Keratinocyte (primary cell): ENCODE measurements at regions not wholly inside any gene's neighbourhood (a gene's known extent, or its start where the extent isn't known, plus 50 kb on each side); places are given as distances from the start of the nearest gene placed in this dataset.

Experiments
- DNase-seq: peaks from one replicate; pipeline ENCODE4 v3.0.0-alpha.2; 2011; ENCODE audit warnings: low read depth, missing footprints, low spot score
- FAIRE-seq: peaks from 2 replicates; lab custom pipeline; 2011; peaks lifted over from hg19 to GRCh38; lab: Jason Lieb, UNC
- H2AFZ ChIP-seq: 2 replicates; pipeline ENCODE4 v1.6.0; 2012; ENCODE audit warnings: low read length, control low read depth, inconsistent platforms; ENCODE audit not compliant: control insufficient read depth
- H3K27ac ChIP-seq: 2 replicates; pipeline ENCODE4 v1.5.1; 2011; ENCODE audit warnings: low read length; ENCODE audit not compliant: control insufficient read depth, insufficient read depth
- H3K27me3 ChIP-seq: 3 replicates; pipeline ENCODE4 v1.6.0; 2011; ENCODE audit warnings: low read length; ENCODE audit not compliant: control insufficient read depth, insufficient read depth; ENCODE audit errors: extremely low read depth
- H3K36me3 ChIP-seq, 2 experiments: 2 replicates in 1 of 2; 3 replicates in 1 of 2; pipeline ENCODE4 v1.5.1; 2011; ENCODE audit warnings: low read length in 2 of 2, mild to moderate bottlenecking in 1 of 2; ENCODE audit not compliant: control insufficient read depth in 2 of 2, insufficient read depth in 2 of 2; ENCODE audit errors: extremely low read depth in 1 of 2
- H3K4me1 ChIP-seq: 3 replicates; pipeline ENCODE4 v1.5.1; 2011; ENCODE audit warnings: low read length; ENCODE audit not compliant: control insufficient read depth, insufficient read depth; ENCODE audit errors: extremely low read depth
- H3K4me2 ChIP-seq: 3 replicates; pipeline ENCODE4 v1.6.0; 2011; ENCODE audit warnings: low read depth, low read length; ENCODE audit not compliant: control insufficient read depth, insufficient read depth; ENCODE audit errors: extremely low read depth
- H3K4me3 ChIP-seq, 3 experiments: fragments of 200-600 bp in 1 of 3; sonication (generic) in 1 of 3; 2 replicates in 2 of 3; 3 replicates in 1 of 3; pipeline ENCODE4 v1.5.1; 2011 to 2016; ENCODE audit warnings: low read length in 3 of 3, mild to moderate bottlenecking in 3 of 3, control low read depth in 2 of 3, inconsistent platforms in 1 of 3, low read depth in 1 of 3, mixed read lengths in 1 of 3, mixed run types in 1 of 3, moderate library complexity in 1 of 3; ENCODE audit not compliant: control insufficient read depth in 2 of 3, insufficient read depth in 2 of 3; ENCODE audit errors: extremely low read depth in 1 of 3
- H3K79me2 ChIP-seq: 2 replicates; pipeline ENCODE4 v1.6.0; 2012; ENCODE audit warnings: low read length; ENCODE audit not compliant: control insufficient read depth, insufficient read depth
- H3K9ac ChIP-seq: 3 replicates; pipeline ENCODE4 v1.6.0; 2011; ENCODE audit warnings: low read length; ENCODE audit not compliant: control insufficient read depth, insufficient read depth; ENCODE audit errors: extremely low read depth
- H3K9me1 ChIP-seq: 3 replicates; pipeline ENCODE4 v1.6.0; 2011; ENCODE audit warnings: low read length; ENCODE audit not compliant: control insufficient read depth, insufficient read depth; ENCODE audit errors: extremely low read depth
- H3K9me3 ChIP-seq: 2 replicates; pipeline ENCODE4 v1.5.1; 2012; ENCODE audit warnings: low read depth, low read length; ENCODE audit not compliant: control insufficient read depth
- H4K20me1 ChIP-seq: 3 replicates; pipeline ENCODE4 v1.6.0; 2011; ENCODE audit warnings: low read length; ENCODE audit not compliant: control insufficient read depth, insufficient read depth; ENCODE audit errors: extremely low read depth
- EZH2 ChIP-seq: IDR thresholded peaks from one replicate; pipeline ENCODE4 v1.6.1; 2012; ENCODE audit warnings: inconsistent platforms, mild to moderate bottlenecking, low read length, moderate library complexity
- dilution Hi-C: fragments of 300-500 bp; cut with MboI; formaldehyde crosslinking; loops from one replicate; pipeline ENCODE4 v1.7.0; 2020; ENCODE audit warnings: low sequenced_read_pairs; ENCODE audit not compliant: extremely low pct_ligation_motif_present
- TF ChIP-seq, protein P1 (sequence below), 3 experiments: IDR thresholded peaks in 1 of 3; conservative IDR thresholded peaks in 1 of 3; optimal IDR thresholded peaks in 1 of 3; 2 replicates in 2 of 3; 3 replicates in 1 of 3; pipeline versions ENCODE3 to v1.5.1; 2011; ENCODE audit warnings: low read length in 3 of 3, mild to moderate bottlenecking in 3 of 3, moderate library complexity in 2 of 3, control low read depth in 1 of 3, inconsistent platforms in 1 of 3; ENCODE audit not compliant: insufficient read depth in 2 of 3; ENCODE audit errors: extremely low read depth in 1 of 3

DNA sequence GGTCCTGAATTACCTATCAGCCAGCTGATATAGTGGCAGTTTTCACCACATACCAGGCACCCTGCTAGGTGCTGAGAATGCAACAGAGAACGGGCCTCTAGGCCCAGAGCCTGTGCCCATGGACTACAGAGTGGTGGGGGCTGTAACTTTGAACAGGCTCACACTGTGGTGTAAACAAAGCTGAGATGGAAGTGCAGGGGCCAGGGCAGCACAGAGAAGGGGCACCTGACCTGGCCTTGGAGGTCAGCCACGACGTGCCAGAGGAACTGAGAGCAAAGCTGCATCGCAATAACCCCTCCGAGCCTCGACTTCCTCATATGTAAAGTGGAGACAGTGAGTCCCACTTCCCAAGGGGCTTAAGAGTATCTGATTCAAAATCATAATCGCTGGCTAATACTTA lies 105.8 kb downstream of the MAFB start:
- H3K4me1 ChIP-seq, result no peaks in the 10 kb centered on the region
- H3K36me3 ChIP-seq, result no peaks in the 10 kb centered on the region
- H4K20me1 ChIP-seq, result no peaks in the 10 kb centered on the region
- no peaks in the 10 kb centered on the region for H3K27me3 ChIP-seq
- no peak overlapping the region for H3K9ac ChIP-seq
- H3K4me2 ChIP-seq, result no peak overlapping the region
- FAIRE-seq, result no peak
- no peaks in the 10 kb centered on the region for H3K9me1 ChIP-seq
- no peaks in the 10 kb centered on the region for H3K79me2 ChIP-seq
- no peak for TF ChIP-seq EZH2
- TF ChIP-seq, protein P1, sequence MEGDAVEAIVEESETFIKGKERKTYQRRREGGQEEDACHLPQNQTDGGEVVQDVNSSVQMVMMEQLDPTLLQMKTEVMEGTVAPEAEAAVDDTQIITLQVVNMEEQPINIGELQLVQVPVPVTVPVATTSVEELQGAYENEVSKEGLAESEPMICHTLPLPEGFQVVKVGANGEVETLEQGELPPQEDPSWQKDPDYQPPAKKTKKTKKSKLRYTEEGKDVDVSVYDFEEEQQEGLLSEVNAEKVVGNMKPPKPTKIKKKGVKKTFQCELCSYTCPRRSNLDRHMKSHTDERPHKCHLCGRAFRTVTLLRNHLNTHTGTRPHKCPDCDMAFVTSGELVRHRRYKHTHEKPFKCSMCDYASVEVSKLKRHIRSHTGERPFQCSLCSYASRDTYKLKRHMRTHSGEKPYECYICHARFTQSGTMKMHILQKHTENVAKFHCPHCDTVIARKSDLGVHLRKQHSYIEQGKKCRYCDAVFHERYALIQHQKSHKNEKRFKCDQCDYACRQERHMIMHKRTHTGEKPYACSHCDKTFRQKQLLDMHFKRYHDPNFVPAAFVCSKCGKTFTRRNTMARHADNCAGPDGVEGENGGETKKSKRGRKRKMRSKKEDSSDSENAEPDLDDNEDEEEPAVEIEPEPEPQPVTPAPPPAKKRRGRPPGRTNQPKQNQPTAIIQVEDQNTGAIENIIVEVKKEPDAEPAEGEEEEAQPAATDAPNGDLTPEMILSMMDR (optimal IDR thresholded peaks at IDR 0.05 in 1 of 3, IDR thresholded peaks at IDR 0.05 in 1 of 3, conservative IDR thresholded peaks at IDR 0.05 in 1 of 3; ENCODE audit: extremely low read depth in 1 of 3, insufficient read depth in 2 of 3, low read length in 3 of 3), result no peak
- H3K4me3 ChIP-seq, result no peak overlapping the region
- no peak overlapping the region for H2AFZ ChIP-seq
- DNase-seq, result no peak
- H3K27ac ChIP-seq, result no peak overlapping the region
- H3K9me3 ChIP-seq, result no peaks in the 10 kb centered on the region
- dilution Hi-C loops, result no loop called here

DNA sequence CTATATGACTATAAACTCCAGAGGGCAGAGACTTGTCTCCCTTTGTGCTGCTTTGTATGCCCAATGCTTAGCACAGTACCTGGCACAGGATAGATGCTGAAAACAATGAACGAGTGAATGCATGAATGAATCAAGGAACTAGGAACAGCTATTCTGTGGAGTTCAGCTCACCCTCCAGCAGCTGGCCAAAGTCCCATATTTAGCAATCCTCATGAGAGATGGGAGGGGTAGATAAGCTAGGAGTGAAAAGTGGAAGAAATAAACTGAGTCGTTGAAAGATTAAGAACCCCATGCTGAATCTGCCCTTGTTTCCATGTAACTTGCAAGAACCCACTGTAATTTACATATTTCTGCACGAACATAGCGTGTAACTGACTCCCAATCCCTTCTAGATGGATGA lies 106.5 kb downstream of the MAFB start:
- Histone ChIP-seq H3K27ac (no peak overlapping the region), H3K4me1 (no peaks in the 10 kb centered on the region), H3K9me3 (no peaks in the 10 kb centered on the region), H2AFZ (no peak overlapping the region), H3K79me2 (no peaks in the 10 kb centered on the region), H3K4me3 (no peak overlapping the region), H4K20me1 (no peaks in the 10 kb centered on the region), H3K9ac (no peak overlapping the region), H3K36me3 (no peaks in the 10 kb centered on the region), H3K27me3 (no peaks in the 10 kb centered on the region), H3K4me2 (no peak overlapping the region), H3K9me1 (no peaks in the 10 kb centered on the region)
- DNase-seq, result no peak
- FAIRE-seq, result no peak
- TF ChIP-seq EZH2, result no peak
- TF ChIP-seq, protein P1 (optimal IDR thresholded peaks at IDR 0.05 in 1 of 3, IDR thresholded peaks at IDR 0.05 in 1 of 3, conservative IDR thresholded peaks at IDR 0.05 in 1 of 3; ENCODE audit: extremely low read depth in 1 of 3, insufficient read depth in 2 of 3, low read length in 3 of 3), result no peak
- dilution Hi-C loops, result no loop called here
